WERI-Rb-1 (cell line): ENCODE measurements at regions not wholly inside any gene's neighbourhood (a gene's known extent, or its start where the extent isn't known, plus 50 kb on each side); places are given as distances from the start of the nearest gene placed in this dataset.

Experiments
- DNase-seq: peaks from one replicate; pipeline ENCODE4 v3.0.0-alpha.2; 2020
- H3K27ac ChIP-seq: fragments of 250-450 bp; sonication (Bioruptor Pico); 2 replicates; pipeline ENCODE4 v1.5.1; 2020; ENCODE audit warnings: mild to moderate bottlenecking, moderate library complexity
- H3K27me3 ChIP-seq: fragments of 250-450 bp; sonication (Bioruptor Pico); 2 replicates; pipeline ENCODE4 v1.5.1; 2021; ENCODE audit warnings: mild to moderate bottlenecking, low read depth, moderate library complexity; ENCODE audit not compliant: insufficient read depth, severe bottlenecking
- H3K36me3 ChIP-seq: fragments of 250-450 bp; sonication (Bioruptor Pico); 2 replicates; pipeline ENCODE4 v1.5.1; 2020; ENCODE audit warnings: mild to moderate bottlenecking, moderate library complexity
- H3K4me3 ChIP-seq: 2 replicates; pipeline ENCODE4 v1.5.1; 2011; ENCODE audit warnings: low read depth, mild to moderate bottlenecking, control low read depth, low read length
- H3K9me3 ChIP-seq: fragments of 250-450 bp; sonication (Bioruptor Pico); 2 replicates; pipeline ENCODE4 v1.5.1; 2021; ENCODE audit warnings: mild to moderate bottlenecking, moderate library complexity; ENCODE audit not compliant: severe bottlenecking
- TF ChIP-seq, protein P1 (sequence below): IDR thresholded peaks from 2 replicates; pipeline ENCODE4 v1.5.1; 2011; ENCODE audit warnings: low read depth, mild to moderate bottlenecking, control low read depth, inconsistent platforms, low read length

DNA sequence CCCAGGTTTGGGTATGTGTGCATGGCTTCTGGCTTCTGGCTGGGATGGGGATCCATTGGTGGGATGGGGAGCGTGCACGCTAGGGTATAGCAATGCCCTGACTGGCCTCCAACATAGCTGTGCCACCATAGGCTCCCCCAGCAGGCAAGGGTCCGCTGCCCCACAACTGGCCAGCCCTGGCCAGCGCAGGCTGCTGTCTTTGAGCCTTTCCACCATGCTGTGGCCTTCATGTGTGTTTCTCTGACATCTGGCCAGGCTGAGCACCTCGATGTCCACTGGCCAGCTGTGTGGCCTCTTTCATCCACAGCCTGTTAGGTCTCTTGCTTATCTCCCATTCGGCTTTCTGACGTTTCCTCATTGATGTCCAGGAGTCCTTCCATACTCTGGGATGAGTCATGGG, 231.3 kb downstream of the NDUFA10 start:
- Histone ChIP-seq H3K27me3 (peaks cover 6% of the 10 kb centered on the region), H3K9me3 (no peaks in the 10 kb centered on the region), H3K4me3 (no peak overlapping the region), H3K27ac (no peak overlapping the region), H3K36me3 (no peaks in the 10 kb centered on the region)
- DNase-seq: no peak
- TF ChIP-seq, protein P1, sequence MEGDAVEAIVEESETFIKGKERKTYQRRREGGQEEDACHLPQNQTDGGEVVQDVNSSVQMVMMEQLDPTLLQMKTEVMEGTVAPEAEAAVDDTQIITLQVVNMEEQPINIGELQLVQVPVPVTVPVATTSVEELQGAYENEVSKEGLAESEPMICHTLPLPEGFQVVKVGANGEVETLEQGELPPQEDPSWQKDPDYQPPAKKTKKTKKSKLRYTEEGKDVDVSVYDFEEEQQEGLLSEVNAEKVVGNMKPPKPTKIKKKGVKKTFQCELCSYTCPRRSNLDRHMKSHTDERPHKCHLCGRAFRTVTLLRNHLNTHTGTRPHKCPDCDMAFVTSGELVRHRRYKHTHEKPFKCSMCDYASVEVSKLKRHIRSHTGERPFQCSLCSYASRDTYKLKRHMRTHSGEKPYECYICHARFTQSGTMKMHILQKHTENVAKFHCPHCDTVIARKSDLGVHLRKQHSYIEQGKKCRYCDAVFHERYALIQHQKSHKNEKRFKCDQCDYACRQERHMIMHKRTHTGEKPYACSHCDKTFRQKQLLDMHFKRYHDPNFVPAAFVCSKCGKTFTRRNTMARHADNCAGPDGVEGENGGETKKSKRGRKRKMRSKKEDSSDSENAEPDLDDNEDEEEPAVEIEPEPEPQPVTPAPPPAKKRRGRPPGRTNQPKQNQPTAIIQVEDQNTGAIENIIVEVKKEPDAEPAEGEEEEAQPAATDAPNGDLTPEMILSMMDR: no peak

DNA sequence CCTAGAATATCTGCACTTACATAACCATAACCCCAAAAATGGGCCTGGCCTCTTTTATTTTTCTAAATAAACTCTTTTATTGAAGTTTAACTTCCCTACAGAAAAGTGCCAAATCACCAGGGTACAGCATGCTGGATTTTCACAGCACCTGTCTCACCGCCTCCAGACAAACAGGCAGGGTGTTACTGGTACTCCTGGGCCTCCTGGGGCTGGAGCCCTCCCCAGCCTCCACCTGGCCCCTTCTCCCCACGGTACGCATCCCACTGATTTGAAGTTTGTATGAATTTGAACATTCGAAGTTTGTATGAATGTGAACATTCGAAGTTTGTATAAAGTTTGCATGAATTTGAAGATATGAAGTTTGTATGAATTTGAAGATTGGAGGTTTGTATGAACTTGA, 232.1 kb downstream of the NDUFA10 start:
- no peak for DNase-seq
- TF ChIP-seq, protein P1: no peak
- H3K9me3 ChIP-seq: no peaks in the 10 kb centered on the region
- peaks cover 3% of the 10 kb centered on the region for H3K27me3 ChIP-seq
- no peaks in the 10 kb centered on the region for H3K36me3 ChIP-seq
- H3K27ac ChIP-seq: no peak overlapping the region
- H3K4me3 ChIP-seq: no peak overlapping the region

DNA sequence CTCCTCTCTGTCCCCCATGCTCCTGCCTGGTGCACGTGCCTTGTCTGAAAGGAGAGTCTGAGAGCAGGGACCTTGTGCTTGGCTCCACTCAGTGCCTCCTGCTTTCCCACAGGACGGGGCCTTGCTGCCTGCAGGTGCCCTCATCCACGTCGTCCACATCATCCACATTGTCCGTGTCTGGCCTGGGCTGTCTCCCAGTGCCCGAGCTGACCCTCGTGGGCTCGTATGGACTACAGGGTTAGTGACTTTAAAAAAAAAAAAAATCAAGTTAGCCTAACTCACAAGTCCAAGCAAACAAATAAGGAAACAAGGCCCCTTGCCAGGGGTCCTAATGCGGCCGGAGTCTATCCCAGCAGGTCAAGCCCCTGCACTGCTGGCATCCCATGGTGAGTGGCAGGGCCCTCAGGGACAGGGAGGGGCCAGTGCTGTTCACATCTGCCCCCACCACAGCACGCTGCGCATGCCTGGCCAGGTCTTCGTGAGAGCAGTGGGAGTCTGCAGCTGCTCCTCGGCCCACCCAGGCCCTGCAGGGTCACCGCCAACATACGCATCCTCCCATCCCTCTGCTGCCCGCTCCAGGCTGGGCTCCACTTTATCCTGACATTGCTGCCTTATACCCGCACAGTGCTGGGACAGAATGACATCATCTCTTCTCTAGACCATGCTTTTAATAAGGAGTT, 232.6 kb downstream of the NDUFA10 start:
- H3K27me3 ChIP-seq: peaks cover 4% of the 10 kb centered on the region
- TF ChIP-seq, protein P1: no peak
- DNase-seq: no peak
- no peaks in the 10 kb centered on the region for H3K9me3 ChIP-seq
- no peak overlapping the region for H3K4me3 ChIP-seq
- no peaks in the 10 kb centered on the region for H3K36me3 ChIP-seq
- no peak overlapping the region for H3K27ac ChIP-seq

DNA sequence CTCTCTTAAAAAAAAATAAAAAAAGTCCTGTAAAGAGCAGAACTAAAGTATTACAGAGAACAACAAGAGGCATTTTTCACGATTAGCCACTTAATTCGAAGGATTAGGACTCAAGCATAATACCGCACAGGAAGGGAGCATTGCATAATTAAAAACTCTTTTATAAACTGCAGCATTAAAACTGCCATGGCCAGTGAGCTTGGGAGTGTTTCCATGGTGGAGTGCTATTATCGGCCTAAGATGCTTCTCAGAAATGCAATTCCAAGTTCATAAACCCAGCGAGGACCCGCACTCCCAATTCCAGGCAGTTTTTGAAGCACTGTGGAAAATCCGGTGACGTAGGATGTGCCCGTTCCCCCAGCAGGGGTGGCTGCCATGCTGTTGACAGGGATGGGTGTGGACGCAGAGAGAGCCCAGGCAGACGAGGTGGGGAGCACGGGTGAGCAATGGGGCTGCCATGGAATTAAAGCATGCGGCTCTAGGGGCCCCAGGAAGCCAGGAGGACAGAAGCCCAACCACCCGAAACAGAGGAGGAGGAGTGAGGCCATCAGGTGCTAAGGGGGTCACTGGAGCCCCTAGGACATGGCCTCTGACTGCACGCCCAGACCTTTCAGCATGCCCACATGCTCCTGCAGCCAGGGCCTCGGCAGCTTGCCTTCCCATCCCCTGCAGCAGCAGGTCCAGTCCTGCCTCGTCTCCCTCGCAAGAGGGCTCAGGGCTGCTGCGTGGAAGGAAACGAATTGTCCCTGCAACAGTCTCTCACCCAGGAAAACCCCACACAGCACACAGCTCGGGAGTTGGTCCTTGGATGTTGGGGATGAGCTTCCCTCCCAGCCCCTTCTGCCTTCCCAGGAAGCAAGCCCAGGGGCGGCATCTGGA, 233.4 kb downstream of the NDUFA10 start:
- DNase-seq: no peak
- H3K27me3 ChIP-seq: peaks cover 6% of the 10 kb centered on the region

DNA sequence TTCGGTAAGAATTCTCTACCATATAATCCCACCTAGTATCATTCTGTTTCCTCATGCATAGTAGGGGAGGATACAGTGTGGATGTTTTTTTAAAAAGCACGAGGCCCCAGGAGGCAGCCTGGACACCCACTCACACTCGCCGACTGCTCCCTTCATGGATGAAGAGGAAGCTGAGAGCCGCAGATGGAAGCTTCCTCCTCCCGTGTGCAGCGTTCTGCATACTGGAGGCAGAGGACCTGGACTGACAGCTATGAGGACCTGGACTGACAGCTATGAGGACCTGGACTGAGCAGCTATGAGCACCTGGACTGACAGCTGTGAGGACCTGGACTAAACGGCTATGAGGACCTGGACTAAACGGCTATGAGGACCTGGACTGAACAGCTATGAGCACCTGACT, 234.4 kb downstream of the NDUFA10 start:
- H3K4me3 ChIP-seq: no peak overlapping the region
- H3K9me3 ChIP-seq: peaks cover 7% of the 10 kb centered on the region
- H3K27me3 ChIP-seq: peaks cover 6% of the 10 kb centered on the region
- no peak overlapping the region for H3K27ac ChIP-seq
- no peaks in the 10 kb centered on the region for H3K36me3 ChIP-seq
- no peak for DNase-seq
- TF ChIP-seq, protein P1: no peak

More for the DNA sequence above, 233.4 kb downstream of the NDUFA10 start:
- Histone ChIP-seq H3K4me3 (no peak overlapping the region), H3K9me3 (no peaks in the 10 kb centered on the region), H3K36me3 (no peaks in the 10 kb centered on the region), H3K27ac (no peak overlapping the region)
- TF ChIP-seq, protein P1: no peak
